ENCODE measurements at regions not wholly inside any gene's neighbourhood (a gene's known extent, or its start where the extent isn't known, plus 50 kb on each side); places are given as distances from the start of the nearest gene placed in this dataset.

- no peaks in the 10 kb centered on the region for H3K79me2 ChIP-seq (ENCODE audit: low read depth)
- no peaks in the 10 kb centered on the region for H3K36me3 ChIP-seq
- Mint-ChIP-seq H3K36me3 (no peaks in the 10 kb centered on the region), H3K27me3 (ENCODE audit: insufficient read depth, low read depth) (no peaks in the 10 kb centered on the region), H3K9me3 (no peaks in the 10 kb centered on the region), H3K4me3 (no peak overlapping the region), H3K4me1 (no peaks in the 10 kb centered on the region), H3K27ac (no peak overlapping the region)
- H2AFZ ChIP-seq (replicated peaks) = no peak overlapping the region
- H3K4me1 ChIP-seq = no peaks in the 10 kb centered on the region
- DNase-seq (ENCODE audit: low spot score) = no peak
- no peaks in the 10 kb centered on the region for H4K20me1 ChIP-seq (ENCODE audit: low read depth)
- H3K9ac ChIP-seq = no peak overlapping the region
- H3K27me3 ChIP-seq = no peaks in the 10 kb centered on the region
- no peak overlapping the region for H3K4me2 ChIP-seq
- no peak overlapping the region for H3K4me3 ChIP-seq
- TF ChIP-seq, protein P1, sequence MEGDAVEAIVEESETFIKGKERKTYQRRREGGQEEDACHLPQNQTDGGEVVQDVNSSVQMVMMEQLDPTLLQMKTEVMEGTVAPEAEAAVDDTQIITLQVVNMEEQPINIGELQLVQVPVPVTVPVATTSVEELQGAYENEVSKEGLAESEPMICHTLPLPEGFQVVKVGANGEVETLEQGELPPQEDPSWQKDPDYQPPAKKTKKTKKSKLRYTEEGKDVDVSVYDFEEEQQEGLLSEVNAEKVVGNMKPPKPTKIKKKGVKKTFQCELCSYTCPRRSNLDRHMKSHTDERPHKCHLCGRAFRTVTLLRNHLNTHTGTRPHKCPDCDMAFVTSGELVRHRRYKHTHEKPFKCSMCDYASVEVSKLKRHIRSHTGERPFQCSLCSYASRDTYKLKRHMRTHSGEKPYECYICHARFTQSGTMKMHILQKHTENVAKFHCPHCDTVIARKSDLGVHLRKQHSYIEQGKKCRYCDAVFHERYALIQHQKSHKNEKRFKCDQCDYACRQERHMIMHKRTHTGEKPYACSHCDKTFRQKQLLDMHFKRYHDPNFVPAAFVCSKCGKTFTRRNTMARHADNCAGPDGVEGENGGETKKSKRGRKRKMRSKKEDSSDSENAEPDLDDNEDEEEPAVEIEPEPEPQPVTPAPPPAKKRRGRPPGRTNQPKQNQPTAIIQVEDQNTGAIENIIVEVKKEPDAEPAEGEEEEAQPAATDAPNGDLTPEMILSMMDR (IDR thresholded peaks at IDR 0.05) = no peak
- TF ChIP-seq EZH2 (IDR thresholded peaks at IDR 0.05) = no peak
- TF ChIP-seq EZH2phosphoT487 (IDR thresholded peaks at IDR 0.05) = no peak
- H3F3A ChIP-seq (ENCODE audit: low read depth) = no peaks in the 10 kb centered on the region
- H3K9me3 ChIP-seq (ENCODE audit: low read depth) = no peaks in the 10 kb centered on the region
- H3K27ac ChIP-seq = no peak overlapping the region
Measured at GRCh38 chr21:28426545-28426944, 566.1 kb downstream of the LTN1 start.

DNA sequence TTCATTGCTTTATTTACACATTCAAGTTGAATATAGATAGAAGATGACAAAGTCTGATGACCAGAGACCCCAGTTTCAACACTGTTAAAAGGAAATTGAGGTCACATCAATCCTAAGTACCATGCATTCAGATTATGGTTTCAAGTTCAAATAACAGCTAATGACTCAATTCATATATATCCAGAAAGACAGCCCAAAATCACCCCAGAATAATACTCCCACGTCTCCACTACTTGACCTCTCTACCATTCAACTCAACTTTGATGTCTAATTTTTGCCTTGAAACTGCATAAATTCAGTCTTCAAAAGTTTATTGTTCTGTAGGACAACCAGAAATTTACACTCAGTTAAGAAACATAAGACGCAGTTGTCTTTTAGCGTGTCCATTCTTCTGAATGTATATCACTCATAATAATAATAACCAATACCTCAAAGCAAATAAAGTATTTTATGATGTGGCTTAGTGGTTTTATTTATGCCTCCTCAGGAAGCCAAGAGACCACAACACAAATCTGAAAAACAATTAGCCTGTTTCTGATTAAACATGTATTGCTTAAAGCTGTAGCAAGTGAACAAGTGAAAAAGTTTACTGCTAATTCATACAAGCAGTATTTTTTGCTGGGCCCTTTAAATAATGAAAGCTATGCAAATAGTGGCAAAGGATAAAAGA is 569.0 kb downstream of the LTN1 start:
- Histone ChIP-seq H3K9ac (no peak overlapping the region), H3K4me1 (no peaks in the 10 kb centered on the region), H2AFZ (replicated peaks) (no peak overlapping the region), H3K4me3 (no peak overlapping the region), H3F3A (ENCODE audit: low read depth) (no peaks in the 10 kb centered on the region), H3K9me3 (ENCODE audit: low read depth) (no peaks in the 10 kb centered on the region), H3K36me3 (no peaks in the 10 kb centered on the region), H3K4me2 (no peak overlapping the region), H3K79me2 (ENCODE audit: low read depth) (no peaks in the 10 kb centered on the region), H4K20me1 (ENCODE audit: low read depth) (no peaks in the 10 kb centered on the region), H3K27me3 (no peaks in the 10 kb centered on the region), H3K27ac (no peak overlapping the region)
- TF ChIP-seq EZH2 (IDR thresholded peaks at IDR 0.05) = no peak
- no peak for TF ChIP-seq EZH2phosphoT487 (IDR thresholded peaks at IDR 0.05)
- TF ChIP-seq, protein P1 (IDR thresholded peaks at IDR 0.05) = no peak
- Mint-ChIP-seq H3K4me1 (no peaks in the 10 kb centered on the region), H3K9me3 (no peaks in the 10 kb centered on the region), H3K36me3 (no peaks in the 10 kb centered on the region), H3K27me3 (ENCODE audit: insufficient read depth, low read depth) (no peaks in the 10 kb centered on the region), H3K4me3 (no peak overlapping the region), H3K27ac (no peak overlapping the region)
- DNase-seq (ENCODE audit: low spot score) = no peak

GRCh38 chr21:28421716-28422524 is 570.8 kb downstream of the LTN1 start:
- no peaks in the 10 kb centered on the region for H3K4me1 ChIP-seq
- no peaks in the 10 kb centered on the region for H3K79me2 ChIP-seq (ENCODE audit: low read depth)
- H3K27ac ChIP-seq = no peak overlapping the region
- no peaks in the 10 kb centered on the region for H3F3A ChIP-seq (ENCODE audit: low read depth)
- H3K36me3 ChIP-seq = no peaks in the 10 kb centered on the region
- H3K9ac ChIP-seq = no peak overlapping the region
- Mint-ChIP-seq H3K36me3 (no peaks in the 10 kb centered on the region), H3K4me1 (no peaks in the 10 kb centered on the region), H3K4me3 (no peak overlapping the region), H3K27me3 (ENCODE audit: insufficient read depth, low read depth) (no peaks in the 10 kb centered on the region), H3K27ac (no peak overlapping the region), H3K9me3 (no peaks in the 10 kb centered on the region)
- no peak overlapping the region for H3K4me3 ChIP-seq
- no peaks in the 10 kb centered on the region for H3K9me3 ChIP-seq (ENCODE audit: low read depth)
- H2AFZ ChIP-seq (replicated peaks) = no peak overlapping the region
- TF ChIP-seq EZH2 (IDR thresholded peaks at IDR 0.05) (no peak), EZH2phosphoT487 (IDR thresholded peaks at IDR 0.05) (no peak)
- TF ChIP-seq, protein P1 (IDR thresholded peaks at IDR 0.05) = no peak
- no peaks in the 10 kb centered on the region for H3K27me3 ChIP-seq
- DNase-seq (ENCODE audit: low spot score) = no peak
- H3K4me2 ChIP-seq = no peak overlapping the region
- no peaks in the 10 kb centered on the region for H4K20me1 ChIP-seq (ENCODE audit: low read depth)
